ENCODE measurements at regions not wholly inside any gene's neighbourhood (a gene's known extent, or its start where the extent isn't known, plus 50 kb on each side); places are given as distances from the start of the nearest gene placed in this dataset.
A peak's percentile ranks its signal among the peaks of the same experiment; 100 is the strongest.
"Not testable (repeated sequence)": the region's sequence is repeated elsewhere in the genome, so short reads cannot be mapped to it uniquely, and the experiment has no call there.

GRCh38 chr5:82447913-82448312, 169.8 kb upstream of the RPS23 start:
- no peak for DNase-seq (ENCODE audit: low read depth, low spot score)
- H3K4me3 Mint-ChIP-seq = no peak overlapping the region
- peaks cover 2% of the 10 kb centered on the region for H3K9me3 Mint-ChIP-seq
- no peaks in the 10 kb centered on the region for H3K4me1 Mint-ChIP-seq
- peaks cover 8% of the 10 kb centered on the region for H3K36me3 Mint-ChIP-seq (ENCODE audit: low read depth)
- no peak for TF ChIP-seq CTCF (conservative IDR thresholded peaks at IDR 0.05)
- no peaks in the 10 kb centered on the region for H3K27me3 Mint-ChIP-seq (ENCODE audit: low read depth)
- H3K27ac Mint-ChIP-seq (ENCODE audit: unreplicated experiment) = no peak overlapping the region

GRCh38 chr5:82446809-82447208, 168.7 kb upstream of the RPS23 start:
- no peak for TF ChIP-seq CTCF (conservative IDR thresholded peaks at IDR 0.05)
- peaks cover 2% of the 10 kb centered on the region for H3K9me3 Mint-ChIP-seq
- no peak for DNase-seq (ENCODE audit: low read depth, low spot score)
- no peak overlapping the region for H3K27ac Mint-ChIP-seq (ENCODE audit: unreplicated experiment)
- no peaks in the 10 kb centered on the region for H3K27me3 Mint-ChIP-seq (ENCODE audit: low read depth)
- no peak overlapping the region for H3K4me3 Mint-ChIP-seq
- H3K4me1 Mint-ChIP-seq = no peaks in the 10 kb centered on the region
- H3K36me3 Mint-ChIP-seq (ENCODE audit: low read depth) = peaks cover 2% of the 10 kb centered on the region

- Mint-ChIP-seq H3K27me3 (ENCODE audit: low read depth) (peaks cover 4% of the 10 kb centered on the region), H3K4me3 (no peak overlapping the region), H3K36me3 (ENCODE audit: low read depth) (no peaks in the 10 kb centered on the region), H3K4me1 (no peaks in the 10 kb centered on the region), H3K9me3 (peaks cover 3% of the 10 kb centered on the region), H3K27ac (ENCODE audit: unreplicated experiment) (peak overlapping the region; percentile 7)
- DNase-seq (ENCODE audit: low read depth, low spot score) = no peak
- no peak for TF ChIP-seq CTCF (conservative IDR thresholded peaks at IDR 0.05)
Measured at GRCh38 chr5:82445726-82446335, 167.7 kb upstream of the RPS23 start.

- Mint-ChIP-seq H3K4me1 (peaks cover 13% of the 10 kb centered on the region), H3K36me3 (ENCODE audit: low read depth) (peaks cover 2% of the 10 kb centered on the region), H3K9me3 (peaks cover 9% of the 10 kb centered on the region), H3K27ac (ENCODE audit: unreplicated experiment) (no peak overlapping the region), H3K27me3 (ENCODE audit: low read depth) (peaks cover 4% of the 10 kb centered on the region), H3K4me3 (peak overlapping the region; percentile 12)
- DNase-seq (ENCODE audit: low read depth, low spot score) = no peak
- TF ChIP-seq CTCF (conservative IDR thresholded peaks at IDR 0.05) = no peak
Measured at GRCh38 chr5:82439750-82440445, 161.7 kb upstream of the RPS23 start.

- not testable (repeated sequence) for H3K27me3 Mint-ChIP-seq (ENCODE audit: low read depth); H3K36me3 Mint-ChIP-seq (ENCODE audit: low read depth); H3K4me3 Mint-ChIP-seq; H3K27ac Mint-ChIP-seq (ENCODE audit: unreplicated experiment); H3K9me3 Mint-ChIP-seq; DNase-seq (ENCODE audit: low read depth, low spot score)
- H3K4me1 Mint-ChIP-seq = peaks cover 13% of the 10 kb centered on the region
Measured at GRCh38 chr5:82437565-82437964, 159.4 kb upstream of the RPS23 start.

- no peak for DNase-seq (ENCODE audit: low read depth, low spot score)
- Mint-ChIP-seq H3K36me3 (ENCODE audit: low read depth) (peaks cover 2% of the 10 kb centered on the region), H3K4me1 (peaks cover 13% of the 10 kb centered on the region), H3K9me3 (peaks cover 7% of the 10 kb centered on the region), H3K27ac (ENCODE audit: unreplicated experiment) (no peak overlapping the region), H3K4me3 (no peak overlapping the region), H3K27me3 (ENCODE audit: low read depth) (peaks cover under 1% of the 10 kb centered on the region)
- no peak for TF ChIP-seq CTCF (conservative IDR thresholded peaks at IDR 0.05)
Measured at GRCh38 chr5:82436291-82436690, 158.1 kb upstream of the RPS23 start.

- peaks cover 11% of the 10 kb centered on the region for H3K4me1 Mint-ChIP-seq
- not testable (repeated sequence) for H3K4me3 Mint-ChIP-seq; H3K27ac Mint-ChIP-seq (ENCODE audit: unreplicated experiment); H3K9me3 Mint-ChIP-seq; DNase-seq (ENCODE audit: low read depth, low spot score); H3K27me3 Mint-ChIP-seq (ENCODE audit: low read depth); H3K36me3 Mint-ChIP-seq (ENCODE audit: low read depth)
Measured at GRCh38 chr5:82434696-82435660, 156.8 kb upstream of the RPS23 start.

Measured in neural crest cell (in vitro differentiated cells).